ENCODE measurements at regions not wholly inside any gene's neighbourhood (a gene's known extent, or its start where the extent isn't known, plus 50 kb on each side); places are given as distances from the start of the nearest gene placed in this dataset.

GRCh38 chr2:239677453-239678185 is 276.8 kb upstream of the HDAC4 start:
- no peak for DNase-seq (ENCODE audit: extremely low read depth in 1 of 2, low read depth in 1 of 2)

GRCh38 chr2:239676716-239677452 is 276.1 kb upstream of the HDAC4 start:
- no peak for DNase-seq (ENCODE audit: extremely low read depth in 1 of 2, low read depth in 1 of 2)

GRCh38 chr2:239675826-239676715 is 275.3 kb upstream of the HDAC4 start:
- no peak for DNase-seq (ENCODE audit: extremely low read depth in 1 of 2, low read depth in 1 of 2)

GRCh38 chr2:239674981-239675825 is 274.4 kb upstream of the HDAC4 start:
- no peak for DNase-seq (ENCODE audit: extremely low read depth in 1 of 2, low read depth in 1 of 2)

- DNase-seq (ENCODE audit: extremely low read depth in 1 of 2, low read depth in 1 of 2), result no peak
Observed at GRCh38 chr2:239674101-239674980, 273.5 kb upstream of the HDAC4 start.

- DNase-seq (ENCODE audit: extremely low read depth in 1 of 2, low read depth in 1 of 2), result no peak
Observed at GRCh38 chr2:239673641-239674040, 272.8 kb upstream of the HDAC4 start.

- DNase-seq (ENCODE audit: extremely low read depth in 1 of 2, low read depth in 1 of 2), result no peak
Observed at GRCh38 chr2:239671916-239672849, 271.4 kb upstream of the HDAC4 start.

- DNase-seq (ENCODE audit: extremely low read depth in 1 of 2, low read depth in 1 of 2), result no peak
Observed at GRCh38 chr2:239671471-239671870, 270.7 kb upstream of the HDAC4 start.

- no peak for DNase-seq (ENCODE audit: extremely low read depth in 1 of 2, low read depth in 1 of 2)
Observed at GRCh38 chr2:239670463-239671120, 269.8 kb upstream of the HDAC4 start.

GRCh38 chr2:239669899-239670460 is 269.2 kb upstream of the HDAC4 start:
- DNase-seq (ENCODE audit: extremely low read depth in 1 of 2, low read depth in 1 of 2), result no peak

GRCh38 chr2:239669181-239669898 is 268.5 kb upstream of the HDAC4 start:
- DNase-seq (ENCODE audit: extremely low read depth in 1 of 2, low read depth in 1 of 2), result no peak

- no peak for DNase-seq (ENCODE audit: extremely low read depth in 1 of 2, low read depth in 1 of 2)
Observed at GRCh38 chr2:239668651-239669050, 267.8 kb upstream of the HDAC4 start.

- no peak for DNase-seq (ENCODE audit: extremely low read depth in 1 of 2, low read depth in 1 of 2)
Observed at GRCh38 chr2:239668042-239668441, 267.2 kb upstream of the HDAC4 start.

- no peak for DNase-seq (ENCODE audit: extremely low read depth in 1 of 2, low read depth in 1 of 2)
Observed at GRCh38 chr2:239667431-239667985, 266.7 kb upstream of the HDAC4 start.

GRCh38 chr2:239666855-239667376 is 266.1 kb upstream of the HDAC4 start:
- no peak for DNase-seq (ENCODE audit: extremely low read depth in 1 of 2, low read depth in 1 of 2)

- no peak for DNase-seq (ENCODE audit: extremely low read depth in 1 of 2, low read depth in 1 of 2)
Observed at GRCh38 chr2:239666053-239666854, 265.4 kb upstream of the HDAC4 start.

Measured in activated CD8-positive, alpha-beta memory T cell treated with anti-CD3 and anti-CD28 coated beads for 1 hour (primary cell).